ENCODE measurements at regions not wholly inside any gene's neighbourhood (a gene's known extent, or its start where the extent isn't known, plus 50 kb on each side); places are given as distances from the start of the nearest gene placed in this dataset.

- ChIA-PET POLR2A (ENCODE audit: unreplicated experiment) (no interaction called here), CTCF (no interaction called here)
- Histone ChIP-seq H3K36me3 (ENCODE audit: low read depth) (no peaks in the 10 kb centered on the region), H3K27me3 (ENCODE audit: insufficient read depth, low read depth) (no peaks in the 10 kb centered on the region), H3K4me2 (no peak overlapping the region), H3K4me1 (replicated peaks; ENCODE audit: insufficient read depth) (peaks cover 22% of the 10 kb centered on the region), H3K4me3 (no peak overlapping the region), H3K79me2 (ENCODE audit: low read depth) (no peaks in the 10 kb centered on the region), H3K9me2 (ENCODE audit: insufficient read depth) (no peaks in the 10 kb centered on the region), H2AFZ (no peak overlapping the region), H4K20me1 (ENCODE audit: insufficient read depth) (no peaks in the 10 kb centered on the region), H3F3A (ENCODE audit: insufficient read depth, low read depth) (peaks cover 7% of the 10 kb centered on the region), H3K27ac (no peak overlapping the region), H3K9me3 (ENCODE audit: insufficient read depth, low read depth) (peaks cover 6% of the 10 kb centered on the region; the same call in 1 of the 2 replicates)
- TF ChIP-seq EZH2 (IDR thresholded peaks at IDR 0.05; ENCODE audit: low read depth) (no peak), CTCF (conservative IDR thresholded peaks at IDR 0.05) (no peak)
- intact Hi-C loops (cut with micrococcal nuclease; ENCODE audit: unreplicated experiment) = no loop called here
- DNase-seq = no peak
- BruUV-seq (replicated peaks) = no TSS peak
Observed at GRCh38 chr2:216572582-216573578, 60.3 kb upstream of the IGFBP2 start.

- Histone ChIP-seq H2AFZ (no peak overlapping the region), H3K9me3 (ENCODE audit: insufficient read depth, low read depth) (peaks cover 6% of the 10 kb centered on the region; the same call in 1 of the 2 replicates), H3K27me3 (ENCODE audit: insufficient read depth, low read depth) (no peaks in the 10 kb centered on the region), H4K20me1 (ENCODE audit: insufficient read depth) (no peaks in the 10 kb centered on the region), H3F3A (ENCODE audit: insufficient read depth, low read depth) (peaks cover 10% of the 10 kb centered on the region), H3K27ac (no peak overlapping the region), H3K4me2 (no peak overlapping the region), H3K4me3 (no peak overlapping the region), H3K79me2 (ENCODE audit: low read depth) (no peaks in the 10 kb centered on the region), H3K9me2 (ENCODE audit: insufficient read depth) (no peaks in the 10 kb centered on the region), H3K4me1 (replicated peaks; ENCODE audit: insufficient read depth) (peaks cover 31% of the 10 kb centered on the region), H3K36me3 (ENCODE audit: low read depth) (no peaks in the 10 kb centered on the region)
- CTCF ChIA-PET = no interaction called here
- POLR2A ChIA-PET (ENCODE audit: unreplicated experiment) = no interaction called here
- DNase-seq = no peak
- TF ChIP-seq EZH2 (IDR thresholded peaks at IDR 0.05; ENCODE audit: low read depth) = no peak
- TF ChIP-seq CTCF (conservative IDR thresholded peaks at IDR 0.05) = no peak
- no TSS peak for BruUV-seq (replicated peaks)
- intact Hi-C loops (cut with micrococcal nuclease; ENCODE audit: unreplicated experiment) = no loop called here
Observed at GRCh38 chr2:216574046-216574445, 59.2 kb upstream of the IGFBP2 start.

- TF ChIP-seq CTCF (conservative IDR thresholded peaks at IDR 0.05) (no peak), EZH2 (IDR thresholded peaks at IDR 0.05; ENCODE audit: low read depth) (no peak)
- H3K36me3 ChIP-seq (ENCODE audit: low read depth) = no peaks in the 10 kb centered on the region
- H2AFZ ChIP-seq = no peak overlapping the region
- no peak overlapping the region for H3K4me2 ChIP-seq
- peaks cover 10% of the 10 kb centered on the region for H3F3A ChIP-seq (ENCODE audit: insufficient read depth, low read depth)
- no peaks in the 10 kb centered on the region for H3K79me2 ChIP-seq (ENCODE audit: low read depth)
- H3K9me2 ChIP-seq (ENCODE audit: insufficient read depth) = no peaks in the 10 kb centered on the region
- DNase-seq = no peak
- no peaks in the 10 kb centered on the region for H4K20me1 ChIP-seq (ENCODE audit: insufficient read depth)
- intact Hi-C loops (cut with micrococcal nuclease; ENCODE audit: unreplicated experiment) = no loop called here
- POLR2A ChIA-PET (ENCODE audit: unreplicated experiment) = no interaction called here
- peaks cover 6% of the 10 kb centered on the region; the same call in 1 of the 2 replicates for H3K9me3 ChIP-seq (ENCODE audit: insufficient read depth, low read depth)
- no TSS peak for BruUV-seq (replicated peaks)
- H3K27ac ChIP-seq = no peak overlapping the region
- no peaks in the 10 kb centered on the region for H3K27me3 ChIP-seq (ENCODE audit: insufficient read depth, low read depth)
- peaks cover 31% of the 10 kb centered on the region for H3K4me1 ChIP-seq (replicated peaks; ENCODE audit: insufficient read depth)
- CTCF ChIA-PET = no interaction called here
- no peak overlapping the region for H3K4me3 ChIP-seq
Observed at GRCh38 chr2:216574586-216574985, 58.6 kb upstream of the IGFBP2 start.
